ENCODE measurements at regions not wholly inside any gene's neighbourhood (a gene's known extent, or its start where the extent isn't known, plus 50 kb on each side); places are given as distances from the start of the nearest gene placed in this dataset.

DNA sequence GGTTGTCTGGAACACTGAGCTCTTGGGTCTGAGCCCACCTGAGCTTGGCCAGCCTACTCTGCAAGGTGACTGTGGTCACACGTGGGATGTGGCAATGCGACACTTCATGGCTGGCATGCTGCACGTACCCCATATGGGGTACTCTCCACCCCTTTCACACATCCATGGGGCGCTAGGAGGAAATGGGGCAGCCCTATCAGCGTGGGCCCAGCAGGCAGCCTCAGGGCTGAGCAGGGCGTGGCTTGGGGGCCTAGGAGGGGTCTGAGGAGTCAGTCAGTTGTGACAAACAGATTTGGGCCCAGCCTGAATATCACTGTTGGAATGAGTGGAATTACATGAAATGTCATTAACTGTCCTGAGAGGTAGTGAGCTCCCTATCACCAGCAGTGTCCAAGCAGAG is 82.3 kb upstream of the LINGO1 start:
- TF ChIP-seq, protein P1, sequence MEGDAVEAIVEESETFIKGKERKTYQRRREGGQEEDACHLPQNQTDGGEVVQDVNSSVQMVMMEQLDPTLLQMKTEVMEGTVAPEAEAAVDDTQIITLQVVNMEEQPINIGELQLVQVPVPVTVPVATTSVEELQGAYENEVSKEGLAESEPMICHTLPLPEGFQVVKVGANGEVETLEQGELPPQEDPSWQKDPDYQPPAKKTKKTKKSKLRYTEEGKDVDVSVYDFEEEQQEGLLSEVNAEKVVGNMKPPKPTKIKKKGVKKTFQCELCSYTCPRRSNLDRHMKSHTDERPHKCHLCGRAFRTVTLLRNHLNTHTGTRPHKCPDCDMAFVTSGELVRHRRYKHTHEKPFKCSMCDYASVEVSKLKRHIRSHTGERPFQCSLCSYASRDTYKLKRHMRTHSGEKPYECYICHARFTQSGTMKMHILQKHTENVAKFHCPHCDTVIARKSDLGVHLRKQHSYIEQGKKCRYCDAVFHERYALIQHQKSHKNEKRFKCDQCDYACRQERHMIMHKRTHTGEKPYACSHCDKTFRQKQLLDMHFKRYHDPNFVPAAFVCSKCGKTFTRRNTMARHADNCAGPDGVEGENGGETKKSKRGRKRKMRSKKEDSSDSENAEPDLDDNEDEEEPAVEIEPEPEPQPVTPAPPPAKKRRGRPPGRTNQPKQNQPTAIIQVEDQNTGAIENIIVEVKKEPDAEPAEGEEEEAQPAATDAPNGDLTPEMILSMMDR (IDR thresholded peaks at IDR 0.05), result no peak
- Mint-ChIP-seq H3K4me3 (ENCODE audit: unreplicated experiment) (no peak overlapping the region), H3K36me3 (ENCODE audit: unreplicated experiment) (no peaks in the 10 kb centered on the region), H3K27me3 (ENCODE audit: unreplicated experiment) (peaks cover 32% of the 10 kb centered on the region), H3K9me3 (ENCODE audit: unreplicated experiment) (no peaks in the 10 kb centered on the region), H3K4me1 (ENCODE audit: unreplicated experiment) (no peaks in the 10 kb centered on the region), H3K27ac (ENCODE audit: unreplicated experiment) (no peak overlapping the region)
- no peak for DNase-seq (ENCODE audit: extremely low spot score, unreplicated experiment)

DNA sequence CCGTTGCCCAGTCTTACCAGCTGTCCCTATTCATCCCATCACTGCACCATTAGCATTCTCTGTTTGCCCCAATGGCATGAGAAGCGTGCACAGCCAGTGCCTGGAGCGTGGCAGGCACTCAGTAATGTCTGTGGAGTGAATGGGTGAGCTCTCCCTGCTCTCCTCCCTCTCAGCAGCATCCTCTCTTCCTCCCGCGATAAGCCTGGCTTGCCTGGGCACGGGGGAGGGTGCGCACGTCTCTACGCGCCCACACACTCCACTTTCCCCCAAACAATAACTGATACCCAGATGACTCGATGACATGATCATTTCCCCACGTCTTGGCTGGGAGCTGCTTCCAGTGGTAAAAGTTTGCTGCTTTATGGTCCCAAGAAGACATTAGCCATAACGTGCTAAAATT is 81.8 kb upstream of the LINGO1 start:
- DNase-seq (ENCODE audit: extremely low spot score, unreplicated experiment), result no peak
- Mint-ChIP-seq H3K27me3 (ENCODE audit: unreplicated experiment) (peaks cover 35% of the 10 kb centered on the region), H3K36me3 (ENCODE audit: unreplicated experiment) (no peaks in the 10 kb centered on the region), H3K27ac (ENCODE audit: unreplicated experiment) (no peak overlapping the region), H3K9me3 (ENCODE audit: unreplicated experiment) (no peaks in the 10 kb centered on the region), H3K4me1 (ENCODE audit: unreplicated experiment) (no peaks in the 10 kb centered on the region), H3K4me3 (ENCODE audit: unreplicated experiment) (no peak overlapping the region)
- TF ChIP-seq, protein P1 (IDR thresholded peaks at IDR 0.05), result no peak

DNA sequence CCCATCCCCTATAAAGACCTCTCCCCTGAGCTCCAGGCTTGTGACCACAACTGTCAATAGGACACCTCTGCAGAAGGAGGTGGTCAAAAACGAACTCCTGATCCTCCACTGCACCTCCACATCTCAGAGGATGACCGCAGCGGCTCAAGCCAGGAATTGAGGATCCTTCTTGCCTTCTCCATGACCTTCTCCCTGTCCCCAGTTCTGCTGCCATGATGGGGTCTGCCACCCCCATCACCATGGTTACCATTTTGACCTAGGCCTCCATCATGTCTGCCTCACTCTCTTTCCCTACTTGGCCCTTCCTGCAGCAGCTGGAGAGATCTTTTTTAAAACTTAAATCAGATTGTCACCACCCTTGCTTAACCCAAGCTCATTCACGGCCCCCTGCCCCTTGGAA is 81.3 kb upstream of the LINGO1 start:
- Mint-ChIP-seq H3K27me3 (ENCODE audit: unreplicated experiment) (peaks cover 37% of the 10 kb centered on the region), H3K4me1 (ENCODE audit: unreplicated experiment) (no peaks in the 10 kb centered on the region), H3K4me3 (ENCODE audit: unreplicated experiment) (no peak overlapping the region), H3K27ac (ENCODE audit: unreplicated experiment) (no peak overlapping the region), H3K9me3 (ENCODE audit: unreplicated experiment) (no peaks in the 10 kb centered on the region), H3K36me3 (ENCODE audit: unreplicated experiment) (no peaks in the 10 kb centered on the region)
- DNase-seq (ENCODE audit: extremely low spot score, unreplicated experiment), result no peak
- TF ChIP-seq, protein P1 (IDR thresholded peaks at IDR 0.05), result no peak

DNA sequence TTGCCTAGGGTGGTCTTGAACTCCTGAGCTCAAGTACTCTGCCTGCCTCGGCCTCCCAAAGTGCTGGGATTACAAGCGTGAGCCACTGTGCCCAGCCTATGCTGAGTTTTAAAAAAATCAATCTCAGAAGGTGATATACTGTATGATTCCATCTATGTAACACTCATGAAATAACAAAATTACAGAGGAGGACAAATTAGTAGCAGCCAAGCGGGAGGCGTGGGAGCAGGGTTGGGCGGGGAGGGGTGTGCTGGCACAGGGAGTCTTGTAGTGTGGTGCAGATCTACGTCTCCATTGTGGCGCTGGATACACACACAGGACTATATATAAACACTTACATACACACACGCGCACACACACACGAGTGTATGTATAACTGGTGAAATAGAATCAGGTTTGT is 80.6 kb upstream of the LINGO1 start:
- H3K4me1 Mint-ChIP-seq (ENCODE audit: unreplicated experiment), result no peaks in the 10 kb centered on the region
- DNase-seq (ENCODE audit: extremely low spot score, unreplicated experiment), result no peak
- TF ChIP-seq, protein P1 (IDR thresholded peaks at IDR 0.05), result no peak

DNA sequence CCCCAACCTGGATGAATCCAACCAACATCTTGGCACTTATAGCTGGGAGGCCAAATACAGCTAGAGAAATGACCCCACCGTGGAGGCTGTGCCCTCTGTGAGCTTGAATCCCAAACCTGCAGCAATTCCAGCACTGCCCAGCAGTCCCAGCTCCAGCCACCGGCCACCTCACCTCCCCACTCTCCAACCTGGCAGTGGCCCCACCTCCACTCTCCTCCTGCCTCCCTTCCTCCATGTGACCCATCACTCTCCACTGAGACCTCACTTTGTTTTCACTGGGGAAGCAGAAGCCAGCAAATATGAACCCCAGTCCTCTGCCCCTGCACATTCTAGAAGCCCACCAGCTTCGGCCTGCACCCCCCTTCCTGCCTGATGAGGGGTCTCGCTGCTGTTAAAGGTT is 79.7 kb upstream of the LINGO1 start:
- no peaks in the 10 kb centered on the region for H3K9me3 Mint-ChIP-seq (ENCODE audit: unreplicated experiment)
- peaks cover 40% of the 10 kb centered on the region for H3K27me3 Mint-ChIP-seq (ENCODE audit: unreplicated experiment)
- no peak for DNase-seq (ENCODE audit: extremely low spot score, unreplicated experiment)
- TF ChIP-seq, protein P1 (IDR thresholded peaks at IDR 0.05), result no peak
- H3K27ac Mint-ChIP-seq (ENCODE audit: unreplicated experiment), result no peak overlapping the region
- H3K4me1 Mint-ChIP-seq (ENCODE audit: unreplicated experiment), result no peaks in the 10 kb centered on the region
- no peak overlapping the region for H3K4me3 Mint-ChIP-seq (ENCODE audit: unreplicated experiment)
- H3K36me3 Mint-ChIP-seq (ENCODE audit: unreplicated experiment), result no peaks in the 10 kb centered on the region

More for the DNA sequence above, 80.6 kb upstream of the LINGO1 start:
- Mint-ChIP-seq H3K9me3 (ENCODE audit: unreplicated experiment) (no peaks in the 10 kb centered on the region), H3K4me3 (ENCODE audit: unreplicated experiment) (no peak overlapping the region), H3K27me3 (ENCODE audit: unreplicated experiment) (peaks cover 37% of the 10 kb centered on the region), H3K27ac (ENCODE audit: unreplicated experiment) (no peak overlapping the region), H3K36me3 (ENCODE audit: unreplicated experiment) (no peaks in the 10 kb centered on the region)
